Osteoblast (primary cell): ENCODE measurements at regions not wholly inside any gene's neighbourhood (a gene's known extent, or its start where the extent isn't known, plus 50 kb on each side); places are given as distances from the start of the nearest gene placed in this dataset.

Source experiments
- DNase-seq: peaks from one replicate; pipeline ENCODE4 v3.0.0; 2011; ENCODE audit warnings: low spot score, mixed read lengths; ENCODE audit not compliant: insufficient read length; ENCODE audit errors: missing footprints
- H2AFZ ChIP-seq: 2 replicates; pipeline ENCODE4 v1.6.0; 2011; ENCODE audit warnings: mild to moderate bottlenecking, low read length
- H3K27ac ChIP-seq: 2 replicates; pipeline ENCODE4 v1.5.1; 2011; ENCODE audit warnings: mild to moderate bottlenecking, low read depth, low read length, moderate library complexity
- H3K27me3 ChIP-seq: 2 replicates; pipeline ENCODE4 v1.6.0; 2012; ENCODE audit warnings: mild to moderate bottlenecking, control low read depth, inconsistent platforms, low read length, moderate library complexity; ENCODE audit not compliant: insufficient read depth
- H3K36me3 ChIP-seq: 2 replicates; pipeline ENCODE4 v1.5.1; 2011; ENCODE audit warnings: mild to moderate bottlenecking, low read length, control low read depth, moderate library complexity; ENCODE audit not compliant: insufficient read depth
- H3K4me1 ChIP-seq: 2 replicates; pipeline ENCODE4 v1.5.1; 2011; ENCODE audit warnings: mild to moderate bottlenecking, low read length, control low read depth, moderate library complexity; ENCODE audit not compliant: insufficient read depth
- H3K4me2 ChIP-seq: 2 replicates; pipeline ENCODE4 v1.6.0; 2011; ENCODE audit warnings: mild to moderate bottlenecking, low read length; ENCODE audit not compliant: insufficient read depth
- H3K4me3 ChIP-seq: fragments of 200-600 bp; sonication (generic); 3 replicates; pipeline ENCODE4 v1.5.1; 2012; ENCODE audit warnings: mild to moderate bottlenecking, low read length, inconsistent platforms; ENCODE audit not compliant: insufficient read depth
- H3K79me2 ChIP-seq: 2 replicates; pipeline ENCODE4 v1.6.0; 2012; ENCODE audit warnings: mild to moderate bottlenecking, low read length, control low read depth, inconsistent platforms; ENCODE audit not compliant: insufficient read depth
- H3K9me3 ChIP-seq: 2 replicates; pipeline ENCODE4 v1.5.1; 2011; ENCODE audit warnings: low read depth, low read length, control low read depth
- H4K20me1 ChIP-seq: 2 replicates; pipeline ENCODE4 v1.6.0; 2012; ENCODE audit warnings: mild to moderate bottlenecking, low read length, control low read depth; ENCODE audit not compliant: insufficient read depth
- TF ChIP-seq, protein P1 (sequence below): IDR thresholded peaks from 2 replicates; pipeline ENCODE4 v1.5.1; 2011; ENCODE audit warnings: mild to moderate bottlenecking, low read depth, low read length, moderate library complexity; ENCODE audit errors: extremely low read depth

DNA sequence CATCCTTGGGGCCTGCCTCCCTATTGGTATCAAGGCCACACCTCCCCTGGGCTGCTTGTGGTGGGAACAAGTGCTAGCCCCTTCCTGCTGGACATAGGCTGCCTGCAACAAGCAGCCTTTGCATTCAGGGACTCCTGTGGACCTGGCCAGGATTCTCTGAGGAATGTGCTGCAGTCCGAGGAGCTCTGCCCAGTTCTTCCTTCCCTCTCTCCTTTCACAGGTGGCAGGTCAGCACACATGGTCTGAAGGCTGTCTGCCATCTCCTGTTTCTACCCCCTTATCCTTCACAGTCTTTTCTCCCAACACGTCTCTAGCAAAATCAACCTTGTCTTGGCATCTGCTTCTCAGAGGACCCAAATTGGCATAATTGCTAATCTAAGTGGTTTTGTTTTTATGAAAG lies 97.0 kb upstream of the LIPC start:
- no peak overlapping the region for H3K4me3 ChIP-seq
- TF ChIP-seq, protein P1, sequence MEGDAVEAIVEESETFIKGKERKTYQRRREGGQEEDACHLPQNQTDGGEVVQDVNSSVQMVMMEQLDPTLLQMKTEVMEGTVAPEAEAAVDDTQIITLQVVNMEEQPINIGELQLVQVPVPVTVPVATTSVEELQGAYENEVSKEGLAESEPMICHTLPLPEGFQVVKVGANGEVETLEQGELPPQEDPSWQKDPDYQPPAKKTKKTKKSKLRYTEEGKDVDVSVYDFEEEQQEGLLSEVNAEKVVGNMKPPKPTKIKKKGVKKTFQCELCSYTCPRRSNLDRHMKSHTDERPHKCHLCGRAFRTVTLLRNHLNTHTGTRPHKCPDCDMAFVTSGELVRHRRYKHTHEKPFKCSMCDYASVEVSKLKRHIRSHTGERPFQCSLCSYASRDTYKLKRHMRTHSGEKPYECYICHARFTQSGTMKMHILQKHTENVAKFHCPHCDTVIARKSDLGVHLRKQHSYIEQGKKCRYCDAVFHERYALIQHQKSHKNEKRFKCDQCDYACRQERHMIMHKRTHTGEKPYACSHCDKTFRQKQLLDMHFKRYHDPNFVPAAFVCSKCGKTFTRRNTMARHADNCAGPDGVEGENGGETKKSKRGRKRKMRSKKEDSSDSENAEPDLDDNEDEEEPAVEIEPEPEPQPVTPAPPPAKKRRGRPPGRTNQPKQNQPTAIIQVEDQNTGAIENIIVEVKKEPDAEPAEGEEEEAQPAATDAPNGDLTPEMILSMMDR = no peak
- H3K27me3 ChIP-seq = no peaks in the 10 kb centered on the region
- H3K36me3 ChIP-seq = no peaks in the 10 kb centered on the region
- no peak overlapping the region for H3K27ac ChIP-seq
- H3K4me1 ChIP-seq = peaks cover 27% of the 10 kb centered on the region
- no peak for DNase-seq
- H3K9me3 ChIP-seq = no peaks in the 10 kb centered on the region
- no peaks in the 10 kb centered on the region for H3K79me2 ChIP-seq
- no peaks in the 10 kb centered on the region for H4K20me1 ChIP-seq
- H3K4me2 ChIP-seq = no peak overlapping the region
- H2AFZ ChIP-seq = no peak overlapping the region

DNA sequence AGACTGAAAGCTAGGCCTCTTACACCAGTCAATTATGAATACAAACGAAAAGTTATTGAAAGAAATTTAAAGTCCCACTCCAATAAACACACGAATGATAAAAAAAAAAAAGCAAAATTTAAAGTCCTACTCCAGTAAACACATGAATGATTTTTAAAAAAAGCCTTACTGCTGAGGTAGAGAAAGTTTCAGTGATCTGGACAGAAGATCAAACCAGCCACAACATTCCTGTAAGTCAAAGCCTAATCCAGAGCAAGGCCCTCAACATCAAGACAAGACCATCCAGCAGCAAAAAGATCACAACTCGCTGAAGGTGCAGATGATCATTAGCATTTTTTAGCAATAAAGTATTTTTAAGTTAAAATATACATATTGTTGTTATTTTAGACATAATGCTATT lies 95.6 kb upstream of the LIPC start:
- DNase-seq = no peak
- Histone ChIP-seq H2AFZ (no peak overlapping the region), H4K20me1 (no peaks in the 10 kb centered on the region), H3K36me3 (no peaks in the 10 kb centered on the region), H3K79me2 (no peaks in the 10 kb centered on the region), H3K27me3 (no peaks in the 10 kb centered on the region), H3K4me1 (peaks cover 21% of the 10 kb centered on the region), H3K9me3 (no peaks in the 10 kb centered on the region), H3K27ac (no peak overlapping the region), H3K4me2 (no peak overlapping the region), H3K4me3 (no peak overlapping the region)
- TF ChIP-seq, protein P1 = no peak

DNA sequence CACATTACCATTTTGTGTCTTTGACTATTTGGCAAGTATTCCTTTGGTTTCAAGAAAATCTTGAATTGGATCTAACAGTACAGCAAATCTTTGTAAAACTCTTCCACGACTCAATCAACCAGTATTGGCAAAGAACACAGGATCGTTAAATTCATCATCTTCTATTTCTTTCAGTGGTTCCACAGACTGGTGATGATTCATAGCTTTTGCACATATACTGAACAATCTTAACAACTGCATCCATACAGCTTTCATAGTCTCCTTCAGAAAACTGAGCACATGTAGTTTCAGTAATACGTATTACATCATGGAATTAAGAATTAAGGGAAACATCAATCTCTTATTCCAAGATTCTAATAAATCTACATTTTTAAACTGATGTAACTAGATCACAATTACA lies 91.6 kb upstream of the LIPC start:
- DNase-seq = peak; percentile 45
- Histone ChIP-seq H3K36me3 (no peaks in the 10 kb centered on the region), H3K27ac (no peak overlapping the region), H4K20me1 (no peaks in the 10 kb centered on the region), H3K4me3 (no peak overlapping the region), H3K79me2 (no peaks in the 10 kb centered on the region), H3K4me2 (no peak overlapping the region), H2AFZ (no peak overlapping the region), H3K9me3 (no peaks in the 10 kb centered on the region), H3K27me3 (peaks cover 6% of the 10 kb centered on the region), H3K4me1 (no peaks in the 10 kb centered on the region)
- TF ChIP-seq, protein P1 = no peak

DNA sequence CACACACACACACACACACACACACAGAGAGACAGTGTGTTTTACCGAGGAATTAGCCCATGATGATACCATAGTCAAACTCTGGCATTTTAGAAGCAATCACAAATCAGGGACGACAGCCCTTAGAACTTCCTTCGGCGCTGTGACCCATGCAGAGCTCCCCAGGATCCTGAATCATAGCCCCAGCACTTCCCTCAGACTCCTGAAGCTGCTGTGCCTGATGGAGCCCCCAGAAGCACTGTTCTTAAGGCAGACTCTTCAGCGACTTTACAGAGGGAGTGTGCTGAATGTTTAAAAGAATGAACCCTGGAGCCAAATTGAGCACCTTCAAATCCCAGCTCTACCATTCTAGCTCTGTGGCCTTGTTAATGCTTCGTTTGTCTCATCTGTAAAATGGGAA lies 89.3 kb upstream of the LIPC start:
- Histone ChIP-seq H3K27ac (no peak overlapping the region), H3K4me1 (no peaks in the 10 kb centered on the region), H2AFZ (no peak overlapping the region), H3K4me2 (no peak overlapping the region), H4K20me1 (no peaks in the 10 kb centered on the region), H3K79me2 (no peaks in the 10 kb centered on the region), H3K4me3 (no peak overlapping the region), H3K36me3 (no peaks in the 10 kb centered on the region), H3K9me3 (no peaks in the 10 kb centered on the region), H3K27me3 (peaks cover 6% of the 10 kb centered on the region)
- TF ChIP-seq, protein P1 = no peak
- DNase-seq = no peak
